GM18517 (cell line): ENCODE measurements at regions not wholly inside any gene's neighbourhood (a gene's known extent, or its start where the extent isn't known, plus 50 kb on each side); places are given as distances from the start of the nearest gene placed in this dataset.
"Not testable (repeated sequence)": the region's sequence is repeated elsewhere in the genome, so short reads cannot be mapped to it uniquely, and the experiment has no call there.

ENCODE experiments used
- ATAC-seq: cut with Tn5 transposase; IDR thresholded peaks from one replicate; pipeline ENCODE4 v1.9.1; 2021; ENCODE audit warnings: mild to moderate bottlenecking, moderate library complexity; ENCODE audit not compliant: unreplicated experiment

DNA sequence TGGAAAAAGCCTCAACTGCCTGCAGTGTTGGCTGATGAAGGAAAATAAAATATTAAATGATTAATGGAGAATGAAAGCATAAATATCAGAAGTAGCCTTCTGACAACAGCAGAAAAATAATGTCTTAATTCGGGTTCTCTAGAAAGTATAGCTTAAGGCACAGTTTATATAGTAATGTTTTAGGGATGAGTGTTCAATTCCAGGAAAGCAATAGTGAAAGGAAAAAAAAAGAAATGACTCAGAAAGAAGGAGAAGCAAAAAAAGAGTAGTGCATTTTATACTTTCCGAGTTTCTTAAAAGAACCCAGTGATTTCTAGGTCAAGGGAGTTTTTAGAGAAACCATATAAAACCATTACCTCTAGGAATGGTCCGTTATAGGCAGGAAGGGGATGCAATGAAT, 137.3 kb downstream of the HTR1B start:
- ATAC-seq, result no peak

DNA sequence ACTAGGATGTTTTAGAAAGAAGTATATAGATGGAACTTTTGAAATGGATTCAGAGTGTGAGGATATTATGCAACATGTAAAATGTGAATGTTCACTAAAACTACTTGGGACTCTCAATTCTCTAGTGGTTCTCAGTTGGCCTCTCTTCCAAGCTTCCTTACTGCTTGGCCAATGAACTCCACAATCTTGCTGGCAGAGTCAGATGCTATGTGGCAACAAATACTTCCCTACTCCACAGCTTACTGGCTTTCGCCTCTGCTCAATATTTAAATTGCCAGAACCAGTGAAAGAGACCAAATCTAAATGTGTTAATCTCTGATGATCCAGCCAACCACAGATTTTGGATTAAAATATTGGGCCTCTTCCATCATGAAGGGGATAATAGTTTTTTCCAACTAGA, 138.4 kb downstream of the HTR1B start:
- no peak for ATAC-seq

DNA sequence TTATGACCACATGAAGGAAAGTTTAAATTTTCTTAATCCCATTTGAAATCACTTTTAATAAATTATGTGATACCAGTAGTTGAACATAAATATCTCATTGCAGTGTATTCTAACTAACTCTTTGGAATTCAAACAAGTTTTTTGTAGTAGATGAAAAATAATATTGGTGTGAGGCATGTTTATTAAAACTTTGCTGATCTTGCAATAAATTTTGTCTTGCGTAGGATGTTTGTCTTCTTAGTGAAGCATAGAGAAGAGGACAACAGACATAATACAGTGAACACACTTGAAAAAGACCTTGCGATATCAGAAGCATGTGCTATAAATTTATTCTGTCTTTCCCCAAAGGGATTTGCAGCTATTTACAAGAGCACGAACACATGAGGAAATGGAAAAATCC, 140.7 kb downstream of the HTR1B start:
- ATAC-seq, result no peak

DNA sequence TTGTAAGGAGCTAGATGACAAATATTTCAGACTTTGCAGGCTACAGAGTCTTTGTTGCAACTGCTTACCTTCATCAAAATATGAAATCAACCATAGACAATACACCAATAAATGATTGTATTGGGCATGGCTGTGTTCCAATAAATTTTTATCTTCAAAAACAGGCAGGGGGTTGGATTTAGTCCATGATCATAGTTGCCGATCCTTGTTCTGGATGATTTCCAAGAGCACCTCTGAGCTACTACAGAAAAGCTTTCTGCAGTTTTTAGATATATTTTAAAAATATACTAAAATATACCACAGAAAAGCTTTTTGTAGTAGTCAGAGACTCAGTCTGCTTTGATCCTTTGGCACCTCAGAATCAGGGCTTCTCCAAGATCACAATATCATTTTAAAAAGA, 145.0 kb downstream of the HTR1B start:
- ATAC-seq, result no peak

DNA sequence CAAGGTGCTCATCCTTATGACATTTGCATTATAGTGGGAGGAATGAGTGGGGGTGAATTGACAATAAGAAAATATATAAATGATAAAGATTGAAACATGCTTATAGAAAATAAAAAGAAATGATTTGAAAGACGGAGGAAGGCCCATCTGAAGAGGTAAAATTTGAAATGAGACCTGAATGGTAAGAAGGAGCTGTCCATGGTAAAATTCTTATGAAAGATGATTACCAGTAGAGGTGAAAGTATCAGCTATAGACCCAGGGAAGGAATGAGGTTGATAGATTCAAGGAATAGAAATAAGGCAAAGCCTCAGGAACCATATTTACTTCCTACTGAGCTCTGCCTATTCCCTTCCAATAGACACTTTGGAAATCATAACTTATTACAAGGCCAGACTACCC, 149.7 kb downstream of the HTR1B start:
- no peak for ATAC-seq

DNA sequence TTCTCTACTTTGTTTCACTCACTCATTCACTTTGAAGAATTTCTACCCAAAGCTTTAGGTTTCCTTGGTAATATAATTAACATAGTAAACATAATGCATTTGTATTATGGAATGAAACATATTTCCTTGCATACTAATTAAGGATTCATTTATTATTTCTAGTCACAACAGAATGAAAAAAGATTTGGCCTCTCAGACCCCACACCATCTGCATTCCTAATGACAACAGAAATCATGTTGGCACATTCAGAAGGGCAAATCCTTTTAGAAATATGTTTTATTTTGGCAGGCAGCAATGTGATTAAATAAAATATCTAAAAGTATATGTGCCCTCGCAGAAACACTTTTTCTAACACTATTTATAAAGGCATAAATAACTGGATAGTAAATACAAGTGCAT, 163.4 kb downstream of the HTR1B start:
- no peak for ATAC-seq

DNA sequence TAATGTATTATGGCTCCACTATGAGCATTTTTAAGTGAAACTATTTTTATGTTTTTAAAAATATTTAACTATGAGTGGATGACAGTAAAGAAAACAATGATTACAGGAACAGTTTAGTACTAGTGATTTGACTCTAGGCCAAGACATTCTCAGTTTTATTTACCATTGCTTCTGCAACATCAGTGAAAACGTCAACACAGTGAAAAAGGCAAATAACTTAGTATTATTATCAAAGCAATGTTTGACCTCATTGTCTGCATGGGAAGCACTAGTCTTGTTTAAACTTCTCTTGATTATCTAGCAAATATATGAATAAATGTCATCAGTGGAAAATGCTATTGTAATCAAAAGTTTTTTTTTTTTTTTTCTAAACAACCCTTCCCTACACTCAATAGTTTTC, 165.0 kb downstream of the HTR1B start:
- ATAC-seq, result no peak

DNA sequence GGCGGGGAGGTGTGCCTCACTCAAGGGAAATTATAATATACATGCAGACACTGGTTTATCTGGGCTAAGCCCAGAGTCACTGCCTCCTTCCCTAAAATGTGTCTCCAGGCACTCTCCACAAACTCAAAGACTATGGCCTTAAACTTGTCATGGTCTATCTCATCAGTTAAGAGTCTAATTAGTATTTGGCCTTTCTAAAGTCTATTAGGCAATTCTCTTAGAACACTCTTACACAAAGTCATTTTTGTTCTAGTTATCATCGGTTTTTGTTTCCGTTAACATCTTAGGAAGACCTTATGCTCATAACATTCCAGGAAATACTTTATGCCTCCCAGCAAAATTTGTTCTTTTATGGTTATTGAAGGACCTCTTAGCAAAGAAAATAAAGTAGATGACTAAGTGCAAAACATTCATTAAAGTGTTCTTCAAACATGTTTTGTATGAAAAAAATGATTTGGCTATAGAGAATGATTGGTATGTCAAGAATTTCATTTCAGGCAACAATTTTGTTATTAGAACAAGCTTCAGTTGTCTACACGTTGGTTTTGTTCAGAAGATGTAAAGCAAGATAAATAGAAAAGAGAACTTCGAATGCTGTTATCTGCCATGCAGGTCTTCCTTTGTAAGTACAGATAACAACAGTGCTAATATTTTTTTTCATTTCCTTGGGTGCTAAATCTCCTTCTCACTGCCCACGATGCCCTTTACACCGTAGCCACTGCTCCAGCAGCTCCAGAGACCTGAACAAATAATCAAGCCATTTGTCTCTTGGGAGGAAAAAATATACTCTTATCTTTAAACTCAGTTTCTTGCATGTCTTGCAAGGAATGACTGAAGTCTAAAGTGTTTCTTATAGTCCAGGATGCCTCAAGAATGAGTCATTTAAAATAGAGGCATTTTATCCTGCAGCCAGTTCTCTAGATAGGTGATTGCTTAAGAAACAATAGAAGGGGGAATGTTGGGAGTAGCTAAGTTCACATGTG, 170.4 kb downstream of the HTR1B start:
- no peak for ATAC-seq

DNA sequence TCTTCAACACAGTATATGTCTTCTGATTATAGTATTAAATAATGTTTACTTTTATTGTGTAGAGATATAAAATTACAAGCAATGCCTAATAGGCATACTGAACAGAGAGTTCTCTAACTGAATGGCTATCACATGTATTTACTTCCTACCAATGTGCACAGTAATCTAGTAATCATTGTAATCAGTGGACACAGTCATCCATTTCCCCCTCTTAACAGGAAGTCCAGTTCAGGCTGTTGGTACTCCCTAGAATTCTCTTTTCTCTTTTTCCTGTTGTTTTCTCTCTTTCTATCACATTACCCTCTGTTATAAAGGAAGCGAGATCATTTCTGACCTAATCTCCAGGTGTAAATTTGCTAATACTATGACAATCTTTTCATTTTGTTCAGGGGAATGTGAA, 172.5 kb downstream of the HTR1B start:
- ATAC-seq, result no peak

DNA sequence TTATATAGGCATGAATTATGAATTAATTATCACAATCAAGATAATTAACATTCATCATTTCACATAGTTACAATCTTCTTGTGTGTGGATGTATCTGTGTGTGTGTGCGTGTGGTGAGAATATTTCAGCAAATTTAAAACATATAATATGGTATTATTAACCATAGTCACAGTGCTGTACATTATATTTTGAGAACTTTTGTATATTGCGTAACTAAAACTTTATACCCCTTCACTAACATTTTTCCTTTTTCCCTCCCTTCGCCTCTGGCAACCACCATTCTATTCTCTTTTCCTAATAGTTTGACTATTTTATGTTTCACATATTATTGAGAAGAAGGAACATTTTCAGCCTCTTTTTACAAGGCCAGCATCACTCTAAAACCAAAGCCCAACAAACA, 176.8 kb downstream of the HTR1B start:
- ATAC-seq, result no peak

DNA sequence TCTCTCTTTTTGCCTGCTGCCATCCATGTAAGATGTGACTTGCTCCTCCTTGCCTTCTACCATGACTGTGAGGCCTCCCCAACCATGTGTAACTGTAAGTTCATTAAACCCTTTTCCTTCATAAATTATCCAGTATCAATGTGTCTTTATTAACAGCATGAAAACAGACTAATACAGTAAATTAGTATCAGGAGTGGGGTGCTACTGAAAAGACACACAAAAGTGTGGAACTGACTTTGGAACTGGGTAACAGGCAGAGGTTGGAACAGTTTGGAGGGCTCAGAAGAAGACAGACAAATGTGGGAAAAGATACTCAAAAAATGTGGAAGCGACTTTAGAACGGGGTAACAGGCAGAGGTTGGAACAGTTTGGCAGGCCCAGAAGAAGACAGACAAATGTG, 189.4 kb downstream of the HTR1B start:
- ATAC-seq, result no peak

DNA sequence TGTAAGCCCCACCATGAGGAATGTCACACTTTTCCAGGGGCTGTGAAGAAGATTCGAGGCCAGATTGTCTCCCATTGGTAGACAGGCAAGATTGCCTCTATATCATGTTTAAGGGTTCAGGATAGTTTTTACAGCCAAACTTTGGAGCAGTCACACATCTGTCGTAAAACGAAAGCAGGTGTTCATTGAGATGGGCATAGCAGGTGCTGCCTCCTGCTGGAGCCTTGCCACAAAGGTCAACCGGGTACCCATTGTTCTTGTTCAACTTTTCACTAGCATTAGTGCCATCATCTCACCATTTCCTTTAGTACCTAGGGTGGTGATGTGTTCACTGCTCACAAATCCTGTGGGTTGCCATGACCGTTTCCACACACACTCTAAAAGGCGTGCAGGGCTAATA, 198.3 kb downstream of the HTR1B start:
- no peak for ATAC-seq

DNA sequence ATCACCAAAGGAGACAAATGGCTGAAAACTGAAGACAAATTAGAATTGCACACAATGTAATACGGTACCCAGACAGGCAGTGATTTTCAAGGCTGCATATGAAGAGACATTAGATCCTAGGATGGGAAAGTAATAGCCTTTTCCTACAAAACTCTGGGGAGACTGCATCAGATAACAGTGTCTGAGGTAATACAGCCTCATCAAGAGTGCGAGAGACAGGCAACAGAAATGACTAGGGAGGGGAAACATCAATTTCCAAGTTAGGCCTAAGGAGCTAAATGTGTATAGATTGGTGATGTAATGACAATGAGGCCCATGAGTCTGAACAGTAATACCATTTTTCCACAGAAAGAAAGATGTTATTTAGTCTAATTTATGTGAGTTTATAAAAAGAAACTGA, 200.3 kb downstream of the HTR1B start:
- no peak for ATAC-seq

DNA sequence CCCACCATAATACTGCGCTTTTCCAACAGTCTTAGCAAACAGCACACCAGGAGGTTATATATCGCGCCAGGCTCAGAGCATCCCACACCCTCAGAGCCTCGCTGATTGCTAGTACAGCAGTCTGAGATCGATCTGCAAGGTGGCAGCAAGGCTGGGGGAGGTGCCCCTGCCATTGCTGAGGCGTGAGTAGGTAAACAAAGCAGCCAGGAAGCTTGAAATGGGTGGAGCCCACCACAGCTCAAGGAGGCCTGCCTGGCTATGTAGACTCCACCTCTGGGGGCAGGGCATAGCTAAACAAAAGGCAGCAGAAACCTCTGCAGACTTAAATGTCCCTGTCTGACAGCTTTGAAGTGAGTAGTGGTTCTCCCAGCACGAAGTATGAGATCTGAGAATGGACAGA, 211.5 kb downstream of the HTR1B start:
- ATAC-seq, result not testable (repeated sequence)

DNA sequence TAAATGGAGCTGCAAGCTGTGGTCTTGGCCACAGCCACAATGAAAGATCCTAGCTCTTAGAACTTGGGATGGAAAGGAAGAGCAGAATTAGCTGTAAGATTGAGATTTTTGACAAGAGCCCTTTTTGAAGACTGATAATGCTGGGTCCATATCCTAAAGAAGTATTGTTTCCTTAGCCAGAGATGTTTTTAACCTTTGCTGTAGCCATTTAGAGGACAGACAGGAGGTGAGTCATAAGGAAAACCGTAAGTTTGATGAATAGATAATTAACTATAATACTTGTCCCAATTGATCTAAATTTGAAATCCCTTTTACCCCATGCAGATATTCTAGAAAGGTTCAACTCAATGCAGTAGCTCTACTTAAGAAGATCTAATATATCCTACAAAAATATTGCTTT, 213.7 kb downstream of the HTR1B start:
- no peak for ATAC-seq

DNA sequence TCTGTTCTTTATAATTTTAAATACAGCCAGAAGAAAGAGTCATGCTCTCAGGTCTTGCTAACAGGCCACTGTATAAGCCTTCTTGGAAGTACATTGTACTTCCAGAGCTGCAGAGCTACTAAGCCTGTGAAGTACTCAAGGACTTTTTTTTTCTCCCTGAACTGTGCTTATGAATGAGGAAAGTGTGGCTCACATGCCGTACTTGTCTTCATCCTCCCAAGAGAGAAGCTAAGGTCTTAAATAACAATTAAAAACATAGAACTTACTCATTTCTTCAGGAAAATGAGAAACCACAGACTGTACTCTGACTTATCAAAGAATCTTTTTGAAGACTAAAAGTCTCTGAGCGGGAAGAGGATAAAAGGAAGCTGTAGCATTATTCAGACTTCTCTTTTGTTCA, 218.3 kb downstream of the HTR1B start:
- ATAC-seq, result no peak

DNA sequence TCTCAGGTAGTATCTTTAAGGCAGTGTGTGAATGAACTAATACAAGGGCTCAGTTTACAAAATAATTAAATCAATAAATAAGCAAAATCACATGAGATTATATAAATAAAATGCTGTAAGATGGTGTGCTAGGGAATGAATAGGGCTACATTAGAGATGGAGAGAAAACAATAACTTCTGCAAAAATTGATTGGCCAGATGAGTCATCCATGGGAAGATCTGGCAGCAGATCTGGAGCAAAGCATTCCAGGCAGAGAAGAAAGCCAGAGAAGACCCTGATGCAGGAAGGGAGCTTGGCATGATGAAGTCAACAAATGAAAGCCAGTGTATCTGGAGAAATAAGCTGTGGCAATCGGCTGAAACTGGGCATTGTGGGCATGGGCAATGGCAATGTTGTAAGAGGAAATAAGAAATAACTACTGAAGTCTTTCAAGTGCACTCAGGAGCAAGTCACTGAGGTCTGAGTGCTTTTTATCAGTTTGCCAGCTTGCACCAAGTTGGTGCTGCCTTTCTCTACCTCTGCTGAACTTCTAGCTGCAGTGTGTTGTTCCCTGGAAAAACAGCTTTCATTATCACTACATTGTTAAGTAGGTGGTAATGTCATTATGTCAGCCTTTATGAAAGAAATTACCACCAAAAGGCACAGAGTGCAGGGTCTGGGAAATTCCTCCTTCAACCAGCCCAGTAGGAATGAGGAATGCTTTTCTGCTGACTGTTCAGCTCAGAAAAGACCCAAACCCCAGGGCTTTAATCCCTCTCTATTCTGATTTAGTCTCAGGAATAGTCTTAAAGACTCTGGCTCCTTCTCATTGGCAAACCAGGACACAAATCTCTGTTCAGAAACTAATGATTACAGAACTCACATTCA, 231.6 kb downstream of the HTR1B start:
- ATAC-seq, result no peak

DNA sequence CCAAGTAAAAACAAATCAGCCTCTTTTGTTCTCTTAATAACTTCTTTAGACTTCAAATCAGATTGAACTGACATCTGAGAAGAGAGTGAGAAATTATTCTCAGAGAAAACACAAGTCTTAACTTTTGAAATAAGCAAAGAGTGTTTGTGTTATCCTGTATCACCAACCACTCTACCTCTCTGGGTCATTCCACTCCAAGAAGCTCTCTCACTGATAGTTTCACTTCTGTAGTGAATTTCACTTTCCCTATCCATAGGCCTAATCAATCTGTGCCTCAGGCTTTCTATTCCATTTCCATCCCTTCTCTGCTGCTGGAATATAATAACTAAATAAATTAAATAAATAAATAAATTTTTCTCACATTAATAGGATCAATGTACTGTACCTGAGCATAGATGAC, 235.0 kb downstream of the HTR1B start:
- ATAC-seq, result no peak

DNA sequence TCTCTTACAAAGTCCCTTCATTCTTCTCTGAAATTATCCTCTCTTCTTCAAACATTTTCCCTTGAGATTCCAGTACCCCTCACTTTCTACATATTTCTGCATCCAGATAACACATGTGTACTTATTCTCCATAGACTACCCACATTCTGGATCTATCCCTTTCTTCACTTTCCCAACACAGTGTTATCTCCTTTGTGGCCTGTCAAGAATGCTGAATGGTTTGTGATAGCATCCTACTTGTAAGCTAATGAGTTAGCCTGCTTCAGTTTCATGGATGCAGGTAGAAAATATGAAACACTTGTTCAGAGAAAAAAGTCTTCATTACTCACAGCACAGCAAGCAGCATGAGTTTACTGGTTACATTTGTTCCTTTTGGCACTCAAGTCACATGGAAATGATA, 245.4 kb downstream of the HTR1B start:
- ATAC-seq, result no peak

DNA sequence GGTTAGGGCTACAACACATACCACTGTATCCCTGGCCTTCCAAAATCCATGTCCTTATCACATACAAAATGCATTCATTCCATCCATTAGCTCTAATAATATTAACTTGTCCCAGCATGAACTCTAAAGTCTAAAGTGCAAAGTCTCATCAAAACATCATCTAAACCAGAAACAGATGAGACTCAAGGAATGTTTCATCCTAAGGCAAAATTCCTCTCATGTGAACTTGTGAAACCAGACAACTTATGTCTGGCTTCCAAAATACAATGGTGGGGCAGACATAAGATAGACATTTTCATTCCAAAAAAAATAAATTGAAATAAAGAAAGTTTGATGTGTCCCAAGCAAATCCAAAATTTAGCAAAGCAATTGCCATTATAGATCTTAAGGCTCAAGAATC, 257.4 kb downstream of the HTR1B start:
- ATAC-seq, result no peak

DNA sequence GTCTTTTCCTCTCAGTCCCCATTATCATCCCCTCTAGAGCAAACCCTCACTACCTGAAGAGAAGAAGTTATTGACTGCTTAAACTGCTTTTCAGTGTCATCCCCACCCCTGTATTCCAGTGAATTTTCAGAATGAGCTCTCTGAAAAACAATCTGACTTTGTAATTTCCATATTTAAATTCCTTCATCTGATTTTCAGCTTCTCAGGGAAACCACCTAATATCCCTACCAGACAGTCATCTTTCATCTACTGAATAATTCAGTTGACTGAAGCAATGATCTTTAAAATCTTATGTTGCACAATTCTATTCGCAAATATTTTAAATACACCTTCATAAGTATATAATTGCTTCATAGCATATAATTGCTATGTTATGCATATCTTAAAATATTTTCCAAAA, 258.7 kb downstream of the HTR1B start:
- ATAC-seq, result no peak

DNA sequence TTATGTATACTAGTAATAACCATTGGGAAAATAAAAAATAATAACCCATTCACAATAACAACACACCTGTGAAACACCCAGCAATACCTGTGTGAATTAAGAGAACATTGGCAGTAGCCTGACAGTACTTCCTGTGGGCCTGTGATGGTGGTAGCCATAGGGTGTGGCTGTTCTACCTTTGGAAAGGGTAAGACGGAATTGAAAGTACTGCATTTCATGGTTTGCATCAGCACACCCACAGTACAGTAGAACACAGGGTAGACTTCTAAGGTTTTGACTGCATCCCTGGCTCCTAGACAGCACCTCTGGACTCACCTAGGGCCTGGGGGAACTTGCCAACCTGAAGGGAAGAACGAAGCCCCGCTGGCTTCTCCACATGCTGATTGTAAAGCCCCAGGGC, 279.8 kb downstream of the HTR1B start:
- ATAC-seq, result no peak
